ENCODE measurements at regions not wholly inside any gene's neighbourhood (a gene's known extent, or its start where the extent isn't known, plus 50 kb on each side); places are given as distances from the start of the nearest gene placed in this dataset.

DNA sequence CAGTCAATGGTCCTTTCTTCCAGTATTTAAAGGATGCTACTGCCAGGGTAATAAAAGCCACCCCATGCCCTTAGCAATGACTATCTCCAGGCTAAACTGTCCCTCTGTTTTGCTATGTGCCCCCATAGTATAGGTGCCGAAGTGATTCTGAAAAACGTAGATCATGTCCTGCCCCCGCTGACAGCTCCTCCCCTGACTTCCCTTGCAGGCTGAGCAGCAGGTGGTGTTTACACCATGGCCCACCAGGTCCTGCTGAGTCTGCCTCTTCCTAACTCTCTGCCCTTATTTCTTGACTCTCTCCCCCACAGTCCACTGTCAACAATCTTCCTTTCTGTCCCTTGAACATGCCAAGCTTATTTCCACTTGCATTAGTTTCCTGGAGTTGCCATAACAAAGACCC lies 352.5 kb upstream of the TSHZ2 start:
- DNase-seq = no peak

- DNase-seq = no peak
These were observed 353.1 kb upstream of the TSHZ2 start for GRCh38 chr20:52619101-52619500.

DNA sequence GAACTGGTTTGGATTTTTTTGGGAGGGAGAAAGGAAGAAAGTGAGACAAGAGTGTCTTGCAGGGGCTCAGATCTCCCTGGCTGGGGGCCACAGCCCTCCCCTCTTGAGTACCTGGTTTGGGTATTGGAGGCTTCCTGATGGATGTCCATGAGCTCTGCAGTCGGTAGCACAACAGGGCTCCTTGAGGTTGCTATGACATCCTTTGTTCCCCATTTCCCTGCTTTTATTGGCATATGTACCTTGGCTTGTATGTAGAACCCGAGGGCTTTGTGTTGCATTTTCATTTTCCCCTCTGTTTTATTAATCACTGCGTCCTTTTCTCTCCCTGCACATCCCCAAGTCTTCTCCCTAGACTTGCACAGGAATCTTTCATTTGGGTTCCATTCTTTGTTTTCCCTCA lies 355.5 kb upstream of the TSHZ2 start:
- DNase-seq = no peak

DNA sequence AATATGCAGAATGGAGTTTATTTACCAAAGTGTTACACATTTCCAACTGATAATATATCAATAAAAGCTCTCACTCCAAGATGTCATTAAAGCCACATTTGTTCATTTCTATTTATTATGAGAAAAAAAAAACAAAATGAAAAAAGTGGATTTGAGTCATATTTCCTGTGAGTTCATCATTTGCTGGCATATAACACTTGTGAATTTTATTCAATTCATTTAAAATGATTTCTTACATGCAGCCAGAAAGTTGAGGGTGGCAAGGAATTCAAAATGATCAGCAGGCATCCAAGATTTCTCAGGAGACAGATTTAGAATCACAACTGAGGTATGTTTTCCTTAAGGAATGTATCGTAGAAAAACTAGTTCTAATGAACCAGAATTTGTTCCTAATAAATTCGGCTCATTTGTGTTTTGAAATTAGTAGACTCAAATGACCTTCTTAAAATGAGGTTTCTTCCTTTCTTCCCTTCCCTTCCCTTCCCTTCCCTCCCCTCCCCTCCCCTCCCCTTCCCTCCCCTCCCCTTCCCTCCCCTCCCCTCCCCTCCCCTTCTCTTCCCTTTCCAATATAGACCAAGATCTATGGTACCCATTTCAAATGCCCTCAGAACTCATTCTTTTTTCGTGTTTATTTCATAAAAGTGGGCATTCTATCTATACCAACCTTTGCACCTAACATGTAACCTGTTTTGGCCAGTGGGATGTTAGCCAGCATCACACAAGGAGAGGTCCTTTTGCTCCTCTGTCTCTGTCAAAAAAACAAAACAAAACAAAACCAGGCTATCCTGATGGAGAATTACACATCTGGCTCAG lies 357.9 kb upstream of the TSHZ2 start:
- no peak for DNase-seq

DNA sequence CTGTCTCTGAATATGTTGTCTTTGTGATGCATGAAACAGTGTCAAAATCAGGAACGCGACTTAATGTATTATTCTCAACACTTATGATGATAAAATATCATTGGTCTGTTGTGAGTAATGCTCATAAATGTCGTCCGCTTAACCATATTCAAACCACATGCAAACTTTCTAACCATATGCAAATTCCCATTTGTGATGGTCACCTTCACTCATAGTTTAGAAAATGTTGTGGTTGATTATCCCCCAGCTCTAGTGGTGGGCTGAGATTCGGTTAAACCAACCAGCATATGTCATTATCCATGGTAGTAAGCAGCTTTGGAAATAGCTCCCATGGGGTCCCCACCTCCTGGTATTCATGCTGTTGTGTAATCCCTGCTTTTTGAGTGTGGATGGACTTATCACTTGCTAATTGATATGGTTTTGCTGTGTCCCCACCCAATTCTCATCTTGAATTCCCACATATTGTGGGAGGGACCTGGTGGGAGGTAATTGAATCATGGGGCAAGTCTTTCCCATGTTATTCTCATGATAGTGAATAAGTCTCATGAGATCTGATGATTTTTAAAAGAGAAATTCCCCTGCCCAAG lies 360.0 kb upstream of the TSHZ2 start:
- no peak for DNase-seq

DNA sequence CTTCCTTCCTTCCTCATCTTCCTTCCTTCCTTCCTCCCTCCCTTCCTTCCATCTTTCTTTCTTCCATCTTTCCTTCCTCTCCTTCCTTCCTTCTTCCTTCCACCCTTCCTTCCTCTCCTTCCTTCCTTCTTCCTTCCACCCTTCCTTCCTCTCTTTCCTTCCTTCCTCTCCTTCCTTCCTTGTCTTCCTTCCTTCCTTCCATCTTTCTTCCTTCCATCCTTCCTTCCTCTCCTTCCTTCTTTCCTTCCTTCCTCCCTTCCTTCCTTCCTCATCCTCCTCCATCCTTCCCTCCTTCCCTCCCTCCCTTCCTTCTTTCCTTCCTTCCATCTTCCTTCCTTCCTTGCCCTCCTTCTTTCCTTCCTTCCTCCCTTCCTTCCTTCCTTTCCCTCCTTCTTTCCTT lies 361.4 kb upstream of the TSHZ2 start:
- DNase-seq = no peak

- DNase-seq = no peak
These were observed 370.7 kb upstream of the TSHZ2 start for GRCh38 chr20:52601295-52601971.

DNA sequence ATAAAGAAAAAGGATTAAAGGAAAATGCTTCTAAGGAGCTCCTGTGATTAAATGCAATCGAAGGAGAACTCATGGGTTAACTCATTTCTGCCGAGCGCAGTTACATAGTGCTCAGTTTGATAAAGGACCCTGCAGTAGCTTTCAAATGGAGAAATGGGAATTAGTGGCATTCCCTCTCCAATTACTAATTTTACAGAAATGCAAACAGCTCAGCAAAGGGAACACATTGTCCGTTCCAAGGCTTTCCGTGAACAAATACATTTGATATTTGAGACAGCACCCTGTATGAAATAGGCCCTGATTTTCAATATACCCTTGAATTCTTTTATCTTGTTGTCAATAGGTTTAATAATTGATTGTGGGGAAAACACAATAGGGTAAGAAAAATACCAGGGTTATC lies 375.9 kb upstream of the TSHZ2 start:
- DNase-seq = no peak

DNA sequence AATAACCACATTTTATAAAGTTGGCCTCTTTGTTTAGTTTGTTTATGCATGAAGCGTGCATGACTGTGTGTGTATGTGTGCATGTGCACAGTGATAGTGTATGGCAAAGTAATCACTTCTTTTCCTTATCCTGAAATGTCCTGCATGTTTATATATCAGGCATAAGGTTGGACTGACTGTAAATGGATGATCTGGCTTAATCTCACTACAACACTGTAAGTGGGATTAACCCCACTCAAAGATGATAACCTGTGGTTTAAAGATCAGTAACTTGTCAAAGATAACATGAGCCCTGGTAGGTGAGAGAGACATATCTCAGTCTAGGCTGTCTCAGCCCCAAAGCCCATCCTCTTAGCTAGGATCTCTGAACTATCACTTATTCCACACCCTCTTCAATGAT lies 376.6 kb upstream of the TSHZ2 start:
- DNase-seq = no peak

DNA sequence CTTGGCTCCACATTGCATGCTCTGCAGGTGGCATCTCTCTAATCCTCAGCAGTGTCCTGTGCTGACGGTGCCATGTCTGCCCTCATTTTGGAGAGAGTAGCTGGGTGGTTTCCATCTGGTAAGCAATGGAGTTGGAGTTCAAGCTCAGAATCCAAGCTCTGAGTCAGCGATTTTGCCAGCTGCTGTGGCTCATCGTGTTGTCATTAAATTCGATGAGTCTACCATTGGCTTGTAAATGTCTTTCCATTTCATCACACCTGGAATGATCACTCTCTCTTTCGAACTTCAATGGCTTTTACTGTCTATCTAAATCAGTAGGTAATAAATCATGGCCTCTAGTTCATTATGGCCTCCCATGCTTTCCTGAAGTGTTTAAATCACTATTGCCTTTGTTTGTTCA lies 378.5 kb upstream of the TSHZ2 start:
- DNase-seq = no peak

DNA sequence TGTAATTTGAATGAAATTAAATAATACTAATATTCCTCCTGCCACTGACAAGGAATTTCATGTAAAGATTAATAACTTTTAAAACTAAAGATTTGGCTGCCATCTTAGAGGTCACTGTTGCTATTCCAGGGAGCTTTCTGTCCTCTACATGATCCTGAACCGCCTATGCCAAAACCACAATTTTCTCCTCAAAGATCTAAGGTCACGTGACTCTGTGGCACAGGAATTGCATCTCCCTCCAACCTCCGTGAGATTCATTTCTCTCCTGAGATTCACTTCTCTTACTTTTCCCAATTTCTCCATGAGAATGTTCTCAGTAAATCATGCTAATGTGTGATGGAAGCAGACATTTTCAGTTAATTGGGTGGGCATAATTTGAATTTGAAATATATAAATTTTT lies 379.6 kb upstream of the TSHZ2 start:
- no peak for DNase-seq

DNA sequence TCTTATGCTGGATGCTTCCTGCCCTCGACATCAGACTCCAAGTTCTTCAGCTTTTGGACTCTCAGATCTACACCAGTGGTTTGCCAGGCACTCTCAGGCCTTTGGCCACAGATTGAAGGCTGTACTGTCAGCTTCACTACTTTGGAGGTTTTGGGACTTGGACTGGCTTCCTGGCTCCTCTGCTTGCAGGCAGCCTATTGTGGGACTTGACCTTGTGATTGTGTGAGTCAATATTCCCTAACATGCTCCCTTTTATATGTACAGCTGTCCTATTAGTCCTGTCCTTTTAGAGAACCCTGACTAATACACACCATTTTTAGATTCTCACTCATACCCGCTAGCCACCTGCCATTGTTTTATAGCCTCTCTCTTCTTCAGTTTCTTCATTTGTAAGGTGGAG lies 382.1 kb upstream of the TSHZ2 start:
- DNase-seq = no peak

DNA sequence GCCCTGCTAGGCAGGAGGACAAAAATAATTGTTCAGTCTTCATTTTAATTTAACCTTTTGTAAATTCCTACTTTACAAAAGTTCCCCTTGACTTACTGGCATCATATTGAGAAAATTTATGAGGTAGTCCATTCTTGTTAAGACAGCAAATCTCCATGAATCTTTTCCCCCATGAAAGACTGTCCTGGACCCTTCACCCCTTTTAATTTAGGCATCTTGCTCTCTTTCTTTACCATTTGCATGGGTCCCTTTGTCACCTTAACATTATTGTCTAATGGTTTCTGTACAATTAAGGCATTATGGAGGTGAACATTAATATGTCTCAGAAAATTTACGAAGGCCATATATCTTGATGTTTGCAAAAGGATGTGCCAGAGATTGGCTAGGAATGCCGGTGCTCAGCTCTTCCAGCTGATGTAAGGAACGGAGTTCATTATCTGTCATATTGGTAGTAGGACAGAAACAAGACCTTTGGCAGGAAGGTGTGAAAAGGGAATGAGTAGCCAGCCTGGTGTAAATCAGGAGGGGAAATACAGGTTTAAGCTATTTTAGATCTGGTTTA lies 382.8 kb upstream of the TSHZ2 start:
- no peak for DNase-seq

GRCh38 chr20:52586660-52587059 lies 385.5 kb upstream of the TSHZ2 start:
- DNase-seq = no peak

GRCh38 chr20:52585333-52585732 lies 386.8 kb upstream of the TSHZ2 start:
- DNase-seq = no peak

GRCh38 chr20:52578559-52578958 lies 387.0 kb upstream of the ZFP64 start:
- no peak for DNase-seq

DNA sequence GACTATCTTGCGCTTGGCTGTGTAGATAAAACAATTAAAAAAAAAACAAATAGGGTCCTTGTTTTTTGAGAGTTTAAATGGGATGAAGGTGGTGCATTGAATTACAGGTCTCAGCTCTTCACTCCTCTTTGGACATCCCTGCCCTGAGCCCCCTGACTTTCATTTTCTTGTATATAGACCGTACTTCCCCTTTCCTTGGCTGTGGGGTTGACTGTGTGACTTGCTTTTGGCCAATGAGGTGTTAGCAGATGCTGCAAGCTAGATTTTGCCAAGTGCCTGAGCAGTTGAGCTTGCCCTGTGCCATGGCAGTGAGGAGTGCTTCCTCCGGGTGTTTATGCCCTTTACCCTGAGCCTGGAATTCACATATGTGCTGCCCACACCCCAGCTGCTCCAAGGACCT lies 386.1 kb upstream of the ZFP64 start:
- DNase-seq = no peak

- DNase-seq = no peak
These were observed 381.1 kb upstream of the ZFP64 start for GRCh38 chr20:52572687-52573086.

- DNase-seq = no peak
These were observed 377.6 kb upstream of the ZFP64 start for GRCh38 chr20:52569201-52569600.

DNA sequence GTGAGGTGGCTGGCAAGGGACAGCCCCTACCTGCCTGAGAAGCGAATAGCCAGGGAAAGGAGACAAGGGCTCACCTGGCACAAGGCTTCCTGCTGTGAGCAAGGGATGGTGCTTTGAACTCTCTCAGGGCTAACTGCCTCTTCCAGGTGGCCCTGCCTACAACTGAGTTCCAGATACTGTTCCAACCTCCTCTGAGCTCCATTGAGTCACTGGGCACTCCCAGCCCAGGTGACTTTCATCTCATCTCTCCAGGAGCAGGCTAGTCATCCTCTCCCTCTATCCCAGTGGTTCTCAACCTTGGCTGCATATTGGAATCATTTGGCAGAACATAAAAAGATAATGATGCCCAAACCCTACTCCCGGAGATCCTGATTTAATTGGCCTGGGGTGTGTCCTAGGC lies 374.0 kb upstream of the ZFP64 start:
- no peak for DNase-seq

DNA sequence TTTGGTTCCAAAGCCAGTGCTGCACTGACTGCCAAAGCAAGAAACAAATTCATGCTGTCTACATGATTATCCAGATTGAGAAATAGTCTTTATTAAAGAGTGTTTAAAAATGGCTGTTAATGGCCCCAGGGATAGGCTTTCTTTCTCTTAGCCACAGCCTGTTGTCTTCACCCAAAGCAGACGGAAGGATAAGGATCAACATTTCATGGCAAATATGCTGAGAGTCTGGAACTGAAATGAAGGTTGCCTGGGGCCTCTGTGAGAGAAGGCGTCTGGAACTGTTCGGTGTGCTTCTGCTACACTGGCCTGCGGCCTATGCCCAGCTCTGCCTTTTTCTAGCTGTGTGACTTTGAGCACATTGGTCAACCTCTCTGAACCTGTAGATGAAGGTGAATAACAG lies 373.0 kb upstream of the ZFP64 start:
- DNase-seq = no peak

DNA sequence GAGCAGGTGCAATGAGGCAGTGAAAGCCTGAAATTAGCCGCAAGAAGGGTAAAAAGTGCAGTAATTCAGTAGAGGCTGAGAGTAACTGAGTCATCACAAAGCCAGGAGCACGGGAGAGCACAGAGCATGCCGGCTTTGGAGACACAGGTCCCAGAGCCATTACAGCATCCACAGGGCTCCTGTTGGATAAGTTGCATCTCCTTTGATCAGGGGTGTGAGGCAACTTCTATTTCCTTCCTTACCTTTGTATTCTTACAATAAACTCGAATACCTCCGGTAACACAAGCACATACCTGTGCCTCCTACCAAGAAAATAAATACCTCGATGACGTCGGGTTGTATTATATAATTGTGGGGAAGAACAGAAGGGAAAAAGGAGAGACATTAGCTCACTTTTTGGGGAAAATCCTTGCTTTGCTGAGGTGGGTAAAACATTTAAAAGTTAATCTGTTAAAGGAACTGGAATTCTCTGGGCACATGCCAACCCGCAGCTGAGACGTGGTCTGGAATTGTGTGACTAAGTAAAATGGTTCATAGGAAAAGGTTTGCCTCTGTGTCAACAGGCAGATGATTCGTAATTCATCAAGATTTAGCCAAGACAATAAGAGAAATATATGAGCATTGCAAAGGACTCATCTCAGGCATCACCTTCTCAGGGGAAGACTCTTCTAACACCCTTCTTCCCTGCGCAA lies 360.7 kb upstream of the ZFP64 start:
- DNase-seq = no peak

GRCh38 chr20:52542131-52542530 lies 350.6 kb upstream of the ZFP64 start:
- DNase-seq = no peak

All from activated CD4-positive, alpha-beta T cell treated with anti-CD3 and anti-CD28 coated beads for 48 hours (primary cell).